HepG2 (cell line): ENCODE measurements at regions not wholly inside any gene's neighbourhood (a gene's known extent, or its start where the extent isn't known, plus 50 kb on each side); places are given as distances from the start of the nearest gene placed in this dataset.

Source experiments
- ATAC-seq: fragments of 200-7000 bp; cut with Tn5 transposase; 3 replicates; pipeline ENCODE4 v1.9.1; 2020; ENCODE audit warnings: mild to moderate bottlenecking, moderate library complexity
- BruUV-seq: library from RNA; stranded (reverse); fragments of 400-500 nt; replicated peaks from 2 replicates; lab custom pipeline; 2021; lab: Mats Ljungman, UMichigan
- CTCF ChIA-PET: fragments of 300-600 bp; formaldehyde crosslinking; extraction: SDS; loops from one replicate; lab custom pipeline; 2021; ENCODE audit warnings: low total read pairs, inconsistent platforms, low intra/inter-chr PET ratio; lab: Yijun Ruan, JAX
- POLR2A ChIA-PET: fragments of 350-600 bp; sonication (Branson Sonifier 250); formaldehyde crosslinking; loops from one replicate; lab custom pipeline; 2020; ENCODE audit warnings: antibody characterized with exemption, inconsistent platforms; lab: Yijun Ruan, JAX
- DNase-seq: peaks from one replicate; pipeline ENCODE4 v3.0.0-alpha.2; 2015; ENCODE audit warnings: low spot score
- FAIRE-seq: peaks from 3 replicates; lab custom pipeline; 2011; peaks lifted over from hg19 to GRCh38; lab: Jason Lieb, UNC
- H2AFZ ChIP-seq: one replicate; pipeline ENCODE4 v1.6.1; 2011; ENCODE audit warnings: low read length, inconsistent platforms
- H3K27ac ChIP-seq: fragments of 300-600 bp; 3 replicates; pipeline ENCODE4 v1.8.0; 2011; ENCODE audit warnings: mixed run types, mild to moderate bottlenecking, mixed read lengths, low read length, inconsistent platforms; ENCODE audit not compliant: insufficient read depth; ENCODE audit errors: extremely low read length
- H3K27me3 ChIP-seq, 2 experiments: fragments of 200-600 bp in 1 of 2; 2 replicates in 1 of 2; 3 replicates in 1 of 2; pipeline versions ENCODE4 v1.6.0 to v1.8.0; 2011; ENCODE audit warnings: low read length in 2 of 2, mild to moderate bottlenecking in 2 of 2, moderate library complexity in 2 of 2, inconsistent platforms in 1 of 2; ENCODE audit not compliant: insufficient read depth in 2 of 2, control insufficient read depth in 1 of 2
- H3K36me3 ChIP-seq, 2 experiments: fragments of 200-600 bp in 1 of 2; replicated peaks in 1 of 2; 2 replicates in 1 of 2; 3 replicates in 1 of 2; pipeline versions ENCODE4 v1.5.1 to v1.8.0; 2011; ENCODE audit warnings: low read length in 2 of 2, inconsistent platforms in 1 of 2; ENCODE audit not compliant: insufficient read depth in 2 of 2, control insufficient read depth in 1 of 2
- H3K4me1 ChIP-seq: 2 replicates; pipeline ENCODE4 v1.5.1; 2012; ENCODE audit warnings: low read length, inconsistent platforms; ENCODE audit not compliant: insufficient read depth
- H3K4me2 ChIP-seq: 2 replicates; pipeline ENCODE4 v1.6.0; 2011; ENCODE audit warnings: low read depth, low read length, inconsistent platforms
- H3K4me3 ChIP-seq, 3 experiments: fragments of 200-600 bp in 1 of 3; sonication (generic), shearing (Covaris generic) in 1 of 3; replicated peaks in 1 of 3; 2 replicates each; pipeline ENCODE4 v1.5.1; 2011 to 2016; ENCODE audit warnings: low read length in 3 of 3, inconsistent platforms in 2 of 3, low read depth in 2 of 3, mild to moderate bottlenecking in 2 of 3, control low read depth in 1 of 3, mixed read lengths in 1 of 3; ENCODE audit not compliant: insufficient read depth in 1 of 3
- H3K79me2 ChIP-seq: one replicate; pipeline ENCODE4 v1.6.1; 2011; ENCODE audit warnings: low read length, inconsistent platforms; ENCODE audit not compliant: insufficient read depth
- H3K9ac ChIP-seq: 2 replicates; pipeline ENCODE4 v1.6.0; 2011; ENCODE audit warnings: mild to moderate bottlenecking, low read depth, low read length, inconsistent platforms; ENCODE audit not compliant: insufficient read depth
- H3K9me3 ChIP-seq: 2 replicates; pipeline ENCODE4 v1.5.1; 2012; ENCODE audit warnings: mild to moderate bottlenecking, low read length
- H4K20me1 ChIP-seq: 2 replicates; pipeline ENCODE4 v1.6.0; 2011; ENCODE audit warnings: inconsistent platforms, mild to moderate bottlenecking, low read length, moderate library complexity; ENCODE audit not compliant: insufficient read depth
- ARNT2 ChIP-seq: sonication (generic); formaldehyde crosslinking; IDR thresholded peaks from 2 replicates; pipeline ENCODE4 v1.8.0; 2022; ENCODE audit warnings: mild to moderate bottlenecking, low read depth, missing genetic modification reagents, moderate library complexity
- ATAD3A ChIP-seq: sonication (generic); formaldehyde crosslinking; IDR thresholded peaks from 2 replicates; pipeline ENCODE4 v1.4.0; 2020; ENCODE audit warnings: missing genetic modification reagents
- FOXK2 ChIP-seq: fragments of 450-650 bp; IDR thresholded peaks from 2 replicates; pipeline ENCODE4 v1.6.1; 2016
- FOXO1 ChIP-seq: sonication (generic); formaldehyde crosslinking; IDR thresholded peaks from 2 replicates; pipeline ENCODE4 v1.4.0; 2020; ENCODE audit warnings: missing genetic modification reagents
- HDAC1 ChIP-seq: sonication (generic); formaldehyde crosslinking; IDR thresholded peaks from 2 replicates; pipeline ENCODE4 v1.5.1; 2020; ENCODE audit warnings: mild to moderate bottlenecking, missing genetic modification reagents
- NFAT5 ChIP-seq: sonication (generic); formaldehyde crosslinking; IDR thresholded peaks from 2 replicates; pipeline ENCODE4 v1.4.0; 2020; ENCODE audit warnings: missing genetic modification reagents
- PTBP1 ChIP-seq: fragments of 200-400 bp; formaldehyde crosslinking; IDR thresholded peaks from 2 replicates; pipeline ENCODE4 v1.6.1; 2018; ENCODE audit warnings: low read length, low read depth; ENCODE audit not compliant: poor library complexity, severe bottlenecking
- RBFOX2 ChIP-seq: fragments of 200-400 bp; formaldehyde crosslinking; IDR thresholded peaks from 2 replicates; pipeline ENCODE4 v1.6.1; 2017; ENCODE audit warnings: low read depth, mild to moderate bottlenecking, low read length
- SMC3 ChIP-seq: IDR thresholded peaks from 2 replicates; pipeline ENCODE4 v1.6.1; 2011; ENCODE audit warnings: low read length, improper control_type of control experiment
- ZNF44 ChIP-seq: sonication (generic); formaldehyde crosslinking; IDR thresholded peaks from 2 replicates; pipeline ENCODE4 v1.5.1; 2020; ENCODE audit warnings: mild to moderate bottlenecking, missing genetic modification reagents
- ZNF501 ChIP-seq: sonication (generic); formaldehyde crosslinking; IDR thresholded peaks from 2 replicates; pipeline ENCODE4 v1.5.1; 2020; ENCODE audit warnings: mild to moderate bottlenecking, moderate library complexity, missing genetic modification reagents
- ZNF703 ChIP-seq: sonication (generic); formaldehyde crosslinking; IDR thresholded peaks from 2 replicates; pipeline ENCODE4 v1.5.1; 2020; ENCODE audit warnings: missing genetic modification reagents, mild to moderate bottlenecking, moderate library complexity, borderline replicate concordance
- WGBS: methylation state at CpG from one replicate; pipeline ENCODE4 v1.1.6; 2017; ENCODE audit warnings: low lambda C conversion rate; 5-methylcytosine and 5-hydroxymethylcytosine counted together
- in situ Hi-C: cut with HindIII; loops from 2 replicates; pipeline ENCODE4 v1.10.0; 2017; ENCODE audit warnings: low pct_unique_long_range_greater_than_20kb; ENCODE audit not compliant: extremely low pct_ligation_motif_present
- intact Hi-C: fragments of 100-400 bp; cut with micrococcal nuclease; formaldehyde crosslinking; loops from one replicate; pipeline ENCODE4 v1.10.0; 2022; ENCODE audit not compliant: unreplicated experiment
- TF ChIP-seq, protein P1 (sequence below): sonication (generic); formaldehyde crosslinking; IDR thresholded peaks from 2 replicates; pipeline ENCODE4 v1.5.1; 2020; ENCODE audit warnings: missing genetic modification reagents, mild to moderate bottlenecking, borderline replicate concordance

DNA sequence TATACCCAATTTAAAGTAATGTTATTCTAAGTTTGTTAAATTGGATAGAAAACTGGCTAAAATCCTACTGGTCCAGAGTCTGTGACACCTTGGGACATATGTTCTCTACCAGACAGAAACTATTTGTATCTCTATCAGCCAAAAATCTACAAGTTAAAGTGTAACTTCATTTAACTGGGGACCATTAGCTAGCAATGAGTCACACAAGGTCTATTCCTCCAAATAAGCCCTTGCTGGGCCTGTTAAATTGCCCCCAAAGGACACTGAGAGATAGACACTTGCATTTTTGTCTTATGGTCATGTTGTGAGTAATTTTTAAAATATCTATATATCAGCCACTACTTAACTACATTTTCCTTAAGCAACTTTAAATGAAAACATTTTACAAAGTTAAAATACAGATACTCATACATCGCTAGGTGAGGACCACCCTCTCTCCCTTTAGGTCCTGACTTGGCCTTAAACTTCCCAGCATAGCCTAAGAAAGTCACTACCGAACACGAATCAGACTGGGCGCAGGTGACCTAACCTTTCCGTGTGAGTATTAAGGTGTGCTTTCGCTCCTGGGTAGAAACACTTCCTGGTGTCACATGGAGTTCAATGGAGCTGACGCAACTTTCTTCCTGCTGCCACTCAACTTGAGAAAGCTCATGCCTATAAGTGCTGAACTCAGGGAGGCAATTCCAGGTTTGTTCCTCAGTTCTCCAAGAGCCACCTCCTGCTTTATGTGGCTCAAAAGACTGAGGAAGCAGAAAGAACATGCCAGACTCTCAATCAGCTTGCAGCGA, 249.1 kb downstream of the DIRAS2 start (continued):
- no peak for TF ChIP-seq ZNF501 (CRISPR knock-in tag)

DNA sequence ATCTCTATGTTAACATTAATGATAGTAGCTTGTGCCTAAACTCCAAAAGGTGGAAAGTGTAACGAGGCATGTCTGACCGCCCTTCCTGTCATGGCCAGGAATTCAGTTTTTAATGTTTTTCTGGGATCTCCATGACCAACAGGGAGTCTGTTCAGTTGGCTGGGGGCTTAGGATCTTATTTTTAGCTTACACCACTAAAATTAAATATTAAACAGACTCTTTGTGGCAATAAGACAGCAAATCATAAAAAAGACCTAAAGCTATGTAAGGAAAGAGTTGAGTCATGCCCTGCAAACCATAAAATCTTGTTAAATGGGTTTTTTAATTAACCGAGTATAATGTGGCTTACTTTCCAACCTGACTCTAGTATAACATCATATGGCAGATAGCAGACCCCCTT, 247.8 kb downstream of the DIRAS2 start:
- Histone ChIP-seq H3K9ac (no peak overlapping the region), H3K79me2 (no peaks in the 10 kb centered on the region), H4K20me1 (no peaks in the 10 kb centered on the region)
- TF ChIP-seq ATAD3A (CRISPR knock-in tag) = no peak
- no peak for TF ChIP-seq ZNF703 (CRISPR knock-in tag)
- no peak for TF ChIP-seq FOXO1
- TF ChIP-seq ZNF44 (CRISPR knock-in tag) = no peak
- no peak for TF ChIP-seq SMC3
- TF ChIP-seq HDAC1 = no peak
- TF ChIP-seq FOXK2 = no peak
- TF ChIP-seq RBFOX2 = no peak
- TF ChIP-seq NFAT5 (CRISPR knock-in tag) = no peak
- TF ChIP-seq PTBP1 = no peak
- no peak for TF ChIP-seq ARNT2 (CRISPR knock-in tag)
- TF ChIP-seq, protein P1, sequence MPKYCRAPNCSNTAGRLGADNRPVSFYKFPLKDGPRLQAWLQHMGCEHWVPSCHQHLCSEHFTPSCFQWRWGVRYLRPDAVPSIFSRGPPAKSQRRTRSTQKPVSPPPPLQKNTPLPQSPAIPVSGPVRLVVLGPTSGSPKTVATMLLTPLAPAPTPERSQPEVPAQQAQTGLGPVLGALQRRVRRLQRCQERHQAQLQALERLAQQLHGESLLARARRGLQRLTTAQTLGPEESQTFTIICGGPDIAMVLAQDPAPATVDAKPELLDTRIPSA = no peak
- TF ChIP-seq, all 625 proteins: peak for 0
- ChIA-PET POLR2A (no interaction called here), CTCF (no interaction called here)
- FAIRE-seq (no peak), DNase-seq (no peak), ATAC-seq (no peak)
- Histone ChIP-seq H3K4me1 (no peaks in the 10 kb centered on the region), H3K27ac (no peak overlapping the region), H3K27me3 (no peaks in the 10 kb centered on the region; a peak in 1 of 5 replicates), H2AFZ (no peak overlapping the region), H3K9me3 (no peaks in the 10 kb centered on the region), H3K4me3 (no peak overlapping the region), H3K4me2 (no peak overlapping the region), H3K36me3 (no peaks in the 10 kb centered on the region)
- no TSS peak for BruUV-seq
- intact Hi-C loops (no loop called here), in situ Hi-C loops (no loop called here)
- 36% methylated on average over 3 of the region's 3 CpGs for WGBS
